Astrocyte (in vitro differentiated cells and primary cell): ENCODE measurements at regions not wholly inside any gene's neighbourhood (a gene's known extent, or its start where the extent isn't known, plus 50 kb on each side); places are given as distances from the start of the nearest gene placed in this dataset.
"Not testable (repeated sequence)": the region's sequence is repeated elsewhere in the genome, so short reads cannot be mapped to it uniquely, and the experiment has no call there.

Source experiments
- DNase-seq: peaks from one replicate; pipeline ENCODE4 v3.0.0-alpha.2; 2010; ENCODE audit warnings: low read depth
- FAIRE-seq: peaks from 2 replicates; lab custom pipeline; 2011; peaks lifted over from hg19 to GRCh38; lab: Jason Lieb, UNC
- H2AFZ ChIP-seq: 2 replicates; pipeline ENCODE4 v1.6.0; 2012; ENCODE audit warnings: low read depth, low read length, inconsistent platforms
- H3K27ac ChIP-seq: 2 replicates; pipeline ENCODE4 v1.5.1; 2011; ENCODE audit warnings: low read depth, low read length, inconsistent platforms
- H3K27me3 ChIP-seq: 2 replicates; pipeline ENCODE4 v1.6.0; 2011; ENCODE audit warnings: low read length, inconsistent platforms; ENCODE audit not compliant: insufficient read depth
- H3K36me3 ChIP-seq: 2 replicates; pipeline ENCODE4 v1.5.1; 2011; ENCODE audit warnings: low read length, inconsistent platforms; ENCODE audit not compliant: insufficient read depth
- H3K4me1 ChIP-seq: 2 replicates; pipeline ENCODE4 v1.5.1; 2011; ENCODE audit warnings: low read length, inconsistent platforms; ENCODE audit not compliant: insufficient read depth
- H3K4me2 ChIP-seq: 2 replicates; pipeline ENCODE4 v1.6.0; 2012; ENCODE audit warnings: low read length, inconsistent platforms
- H3K4me3 ChIP-seq: 2 replicates; pipeline ENCODE4 v1.5.1; 2011; ENCODE audit warnings: low read depth, mild to moderate bottlenecking, low read length, inconsistent platforms; ENCODE audit not compliant: insufficient read depth
- H3K79me2 ChIP-seq: 2 replicates; pipeline ENCODE4 v1.6.0; 2012; ENCODE audit warnings: mild to moderate bottlenecking, low read length, inconsistent platforms; ENCODE audit not compliant: insufficient read depth
- H3K9ac ChIP-seq: 2 replicates; pipeline ENCODE4 v1.6.0; 2012; ENCODE audit warnings: mild to moderate bottlenecking, low read length, inconsistent platforms
- H3K9me3 ChIP-seq: 2 replicates; pipeline ENCODE4 v1.5.1; 2012; ENCODE audit warnings: low read depth, mild to moderate bottlenecking, low read length, inconsistent platforms; ENCODE audit not compliant: insufficient read depth
- H4K20me1 ChIP-seq: 2 replicates; pipeline ENCODE4 v1.6.0; 2012; ENCODE audit warnings: low read length, inconsistent platforms; ENCODE audit not compliant: insufficient read depth
- H3K27ac Mint-ChIP-seq: one replicate; pipeline ENCODE4 v1.8.0; 2021; ENCODE audit warnings: mild to moderate bottlenecking, mixed read lengths; ENCODE audit not compliant: unreplicated experiment
- H3K27me3 Mint-ChIP-seq: one replicate; pipeline ENCODE4 v1.8.0; 2021; ENCODE audit warnings: low read depth, mixed read lengths; ENCODE audit not compliant: unreplicated experiment
- H3K36me3 Mint-ChIP-seq: one replicate; pipeline ENCODE4 v1.8.0; 2021; ENCODE audit warnings: low read depth, mixed read lengths; ENCODE audit not compliant: unreplicated experiment
- H3K4me1 Mint-ChIP-seq: one replicate; pipeline ENCODE4 v1.8.0; 2021; ENCODE audit warnings: low read depth, mixed read lengths; ENCODE audit not compliant: unreplicated experiment
- H3K4me3 Mint-ChIP-seq: one replicate; pipeline ENCODE4 v1.8.0; 2021; ENCODE audit warnings: mild to moderate bottlenecking, moderate library complexity, mixed read lengths; ENCODE audit not compliant: unreplicated experiment
- H3K9me3 Mint-ChIP-seq: one replicate; pipeline ENCODE4 v1.8.0; 2021; ENCODE audit warnings: mild to moderate bottlenecking, mixed read lengths; ENCODE audit not compliant: unreplicated experiment
- CTCF ChIP-seq: IDR thresholded peaks from 2 replicates; pipeline ENCODE4 v1.5.1; 2011; ENCODE audit warnings: low read depth, mild to moderate bottlenecking, inconsistent platforms, low read length, moderate library complexity; ENCODE audit not compliant: insufficient read depth
- EZH2 ChIP-seq: IDR thresholded peaks from 2 replicates; pipeline ENCODE4 v1.6.1; 2012; ENCODE audit warnings: mild to moderate bottlenecking, low read length, inconsistent platforms; ENCODE audit not compliant: insufficient read depth

DNA sequence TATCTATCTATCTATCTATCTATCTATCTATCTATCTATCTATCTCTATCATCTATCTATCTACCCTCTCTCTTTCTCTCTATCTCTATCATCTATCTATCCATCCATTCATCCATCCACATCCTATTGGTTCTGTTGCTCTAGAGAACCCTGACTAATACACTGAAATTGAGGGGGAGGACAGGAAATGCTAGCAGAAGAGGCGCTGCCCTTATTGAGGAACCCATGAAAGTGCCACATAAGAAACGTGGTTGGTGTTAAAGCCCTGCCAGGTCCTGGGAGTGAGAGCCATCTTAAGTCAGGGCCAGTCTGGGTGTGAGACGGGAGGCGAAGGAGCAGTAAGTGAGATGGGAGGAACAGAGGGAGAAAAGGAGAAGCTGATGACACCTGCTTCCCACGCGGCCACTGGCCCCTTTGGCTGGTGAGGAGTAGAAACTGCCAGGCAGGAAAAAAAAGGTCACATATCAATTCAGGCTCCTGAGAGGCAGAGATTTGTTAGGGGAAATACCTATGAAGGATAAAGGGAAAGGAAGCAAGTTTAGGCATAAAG is 87.9 kb upstream of the PLET1 start:
- Histone ChIP-seq H3K4me2 (no peak overlapping the region), H3K4me1 (no peaks in the 10 kb centered on the region), H3K36me3 (no peaks in the 10 kb centered on the region), H3K79me2 (no peaks in the 10 kb centered on the region), H3K9me3 (no peaks in the 10 kb centered on the region), H3K4me3 (no peak overlapping the region), H2AFZ (no peak overlapping the region), H3K27me3 (peaks cover 5% of the 10 kb centered on the region), H3K27ac (no peak overlapping the region), H4K20me1 (no peaks in the 10 kb centered on the region), H3K9ac (no peak overlapping the region)
- FAIRE-seq (no peak), DNase-seq (no peak)
- H3K27ac Mint-ChIP-seq: no peak overlapping the region
- TF ChIP-seq EZH2: no peak
- no peak for TF ChIP-seq CTCF
- no peaks in the 10 kb centered on the region for H3K9me3 Mint-ChIP-seq
- H3K27me3 Mint-ChIP-seq: peaks cover 10% of the 10 kb centered on the region
- H3K4me3 Mint-ChIP-seq: no peak overlapping the region
- no peaks in the 10 kb centered on the region for H3K36me3 Mint-ChIP-seq
- peaks cover 3% of the 10 kb centered on the region for H3K4me1 Mint-ChIP-seq

GRCh38 chr11:112351423-112351822 is 90.8 kb upstream of the PLET1 start:
- H3K27ac ChIP-seq, FAIRE-seq, H3K27ac Mint-ChIP-seq, H3K4me2 ChIP-seq, H3K4me1 Mint-ChIP-seq, H3K4me1 ChIP-seq, H3K36me3 ChIP-seq, H3K36me3 Mint-ChIP-seq, H3K9me3 ChIP-seq, H3K9me3 Mint-ChIP-seq, H3K4me3 ChIP-seq, H2AFZ ChIP-seq, H3K27me3 Mint-ChIP-seq, H3K79me2 ChIP-seq, DNase-seq, H3K9ac ChIP-seq, H3K27me3 ChIP-seq, H4K20me1 ChIP-seq, H3K4me3 Mint-ChIP-seq: not testable (repeated sequence)

- TF ChIP-seq CTCF: no peak
- TF ChIP-seq EZH2: no peak
- H3K9ac ChIP-seq: no peak overlapping the region
- no peaks in the 10 kb centered on the region for H3K4me1 ChIP-seq
- no peak overlapping the region for H2AFZ ChIP-seq
- FAIRE-seq: no peak
- Mint-ChIP-seq H3K27me3 (peaks cover 7% of the 10 kb centered on the region), H3K4me3 (no peak overlapping the region), H3K4me1 (peaks cover 3% of the 10 kb centered on the region), H3K27ac (no peak overlapping the region), H3K9me3 (peaks cover 4% of the 10 kb centered on the region), H3K36me3 (no peaks in the 10 kb centered on the region)
- H4K20me1 ChIP-seq: no peaks in the 10 kb centered on the region
- no peak for DNase-seq
- H3K79me2 ChIP-seq: no peaks in the 10 kb centered on the region
- H3K4me3 ChIP-seq: no peak overlapping the region
- H3K9me3 ChIP-seq: no peaks in the 10 kb centered on the region
- no peak overlapping the region for H3K4me2 ChIP-seq
- H3K36me3 ChIP-seq: no peaks in the 10 kb centered on the region
- H3K27me3 ChIP-seq: peaks cover 2% of the 10 kb centered on the region
- no peak overlapping the region for H3K27ac ChIP-seq
These were observed 92.2 kb upstream of the PLET1 start for GRCh38 chr11:112352907-112353306.
